ENCODE measurements at regions not wholly inside any gene's neighbourhood (a gene's known extent, or its start where the extent isn't known, plus 50 kb on each side); places are given as distances from the start of the nearest gene placed in this dataset.
A peak's percentile ranks its signal among the peaks of the same experiment; 100 is the strongest.

DNA sequence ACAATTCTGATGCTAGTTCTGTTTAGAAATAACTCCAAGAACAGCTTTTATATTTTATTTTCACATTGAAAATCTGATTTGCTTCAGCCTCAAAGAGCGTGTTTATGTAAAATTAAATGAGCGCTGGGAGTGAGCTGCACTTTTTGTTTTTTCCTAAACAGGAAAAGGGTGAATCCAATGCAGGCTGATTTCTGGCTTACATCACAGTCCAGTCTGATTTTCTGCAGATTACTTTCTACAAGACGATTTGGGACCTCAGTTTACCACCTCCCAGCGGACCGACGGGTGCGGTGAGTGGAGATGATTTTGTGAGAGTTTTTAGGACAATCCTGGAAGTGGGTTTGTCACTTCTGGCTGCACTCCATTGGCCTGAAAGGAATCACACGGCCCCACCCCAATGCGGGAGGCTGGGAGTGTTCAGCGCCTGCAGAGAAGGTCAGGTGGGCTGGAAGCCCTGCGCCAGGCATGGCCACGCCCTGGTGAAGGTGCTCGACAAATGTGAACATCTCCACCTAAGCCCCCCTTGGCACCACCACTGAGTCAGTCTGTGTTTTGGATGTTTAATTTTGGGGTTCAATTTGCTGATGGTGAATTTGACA lies 90.1 kb downstream of the ANKRD10 start (continued):
- TF ChIP-seq ZNF510 (CRISPR knock-in tag; IDR thresholded peaks at IDR 0.05; ENCODE audit: low read depth) (no peak), ZNF431 (CRISPR knock-in tag; IDR thresholded peaks at IDR 0.05; ENCODE audit: borderline replicate concordance, low read depth) (no peak), MBD4 (IDR thresholded peaks at IDR 0.05; ENCODE audit: borderline replicate concordance, low read length) (no peak), ATAD3A (CRISPR knock-in tag; IDR thresholded peaks at IDR 0.05) (no peak), CHCHD3 (CRISPR knock-in tag; IDR thresholded peaks at IDR 0.05) (no peak), ZNF121 (CRISPR knock-in tag; IDR thresholded peaks at IDR 0.05) (no peak), THYN1 (CRISPR knock-in tag; IDR thresholded peaks at IDR 0.05; ENCODE audit: borderline replicate concordance, low read depth) (no peak), RBAK (CRISPR knock-in tag; IDR thresholded peaks at IDR 0.05) (no peak), BATF2 (CRISPR knock-in tag; IDR thresholded peaks at IDR 0.05) (no peak)

DNA sequence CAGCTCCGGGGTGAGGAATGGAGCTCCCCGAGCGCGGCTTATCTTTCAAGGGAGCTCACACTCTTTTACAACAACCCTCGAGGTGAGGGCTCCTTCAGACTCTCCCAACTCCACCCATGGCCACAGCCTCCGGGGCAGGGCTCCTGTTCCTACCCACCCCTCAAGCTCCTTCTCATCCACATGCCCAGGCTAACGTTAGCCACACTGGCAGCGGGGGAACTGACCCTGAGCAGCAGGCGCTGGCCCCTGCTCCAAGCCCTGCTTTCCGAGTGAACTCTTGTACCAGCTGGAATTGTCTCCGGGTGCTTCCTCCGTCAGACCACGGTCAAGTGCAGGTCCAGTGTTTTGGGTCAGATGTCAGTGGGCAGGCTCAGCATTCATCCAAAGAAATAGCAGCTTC lies 89.4 kb downstream of the ANKRD10 start:
- Histone ChIP-seq H4K20me1 (ENCODE audit: insufficient read depth, low read length) (no peaks in the 10 kb centered on the region), H3K4me3 (replicated peaks in 1 of 3; ENCODE audit: insufficient read depth in 1 of 3, low read depth in 2 of 3, low read length in 3 of 3) (no peak overlapping the region), H2AFZ (ENCODE audit: low read length) (no peak overlapping the region), H3K27ac (ENCODE audit: extremely low read length, insufficient read depth, low read length) (no peak overlapping the region), H3K27me3 (ENCODE audit: control insufficient read depth in 1 of 2, insufficient read depth in 2 of 2, low read length in 2 of 2) (0 out of 5 replicates have a peak, but pooled peaks cover 1 to 4% of the 10 kb centered on the region in 2 experiments), H3K79me2 (ENCODE audit: insufficient read depth, low read length) (no peaks in the 10 kb centered on the region), H3K36me3 (replicated peaks in 1 of 2; ENCODE audit: control insufficient read depth in 1 of 2, insufficient read depth in 2 of 2, low read length in 2 of 2) (no peaks in the 10 kb centered on the region), H3K9me3 (ENCODE audit: low read length) (no peaks in the 10 kb centered on the region), H3K4me2 (ENCODE audit: low read depth, low read length) (no peak overlapping the region), H3K9ac (ENCODE audit: insufficient read depth, low read depth, low read length) (no peak overlapping the region), H3K4me1 (ENCODE audit: insufficient read depth, low read length) (no peaks in the 10 kb centered on the region)
- no peak for TF ChIP-seq SNAPC5 (CRISPR knock-in tag; IDR thresholded peaks at IDR 0.05; ENCODE audit: borderline replicate concordance)
- no peak for TF ChIP-seq RBAK (CRISPR knock-in tag; IDR thresholded peaks at IDR 0.05)
- no peak for TF ChIP-seq SP5 (CRISPR knock-in tag; IDR thresholded peaks at IDR 0.05; ENCODE audit: borderline replicate concordance, low read depth)
- no peak for TF ChIP-seq PRMT3 (CRISPR knock-in tag; IDR thresholded peaks at IDR 0.05; ENCODE audit: borderline replicate concordance, low read depth)
- no peak for TF ChIP-seq ZNF678 (CRISPR knock-in tag; IDR thresholded peaks at IDR 0.05)
- no peak for TF ChIP-seq KDM5B (CRISPR knock-in tag; IDR thresholded peaks at IDR 0.05; ENCODE audit: borderline replicate concordance)
- TF ChIP-seq ZIK1 (CRISPR knock-in tag; IDR thresholded peaks at IDR 0.05; ENCODE audit: borderline replicate concordance, low read depth): no peak
- peak; percentile 32 for ATAC-seq
- no peak for FAIRE-seq
- ChIA-PET POLR2A (no interaction called here), CTCF (ENCODE audit: low intra/inter-chr PET ratio, low total read pairs) (no interaction called here)
- DNase-seq (ENCODE audit: low spot score): no peak
- in situ Hi-C loops (cut with HindIII; ENCODE audit: extremely low pct_ligation_motif_present, low pct_unique_long_range_greater_than_20kb): no loop called here
- 32% methylated on average over 10 of the region's 13 CpGs for WGBS (ENCODE audit: low lambda C conversion rate)
- intact Hi-C loops (cut with micrococcal nuclease; ENCODE audit: unreplicated experiment): loop anchor here (10.0 kb wide), 1 partner anchor 99 kb away; no protein-coding TSS in a partner anchor
- BruUV-seq (replicated peaks): no TSS peak

All from HepG2 (cell line).